ENCODE measurements at regions not wholly inside any gene's neighbourhood (a gene's known extent, or its start where the extent isn't known, plus 50 kb on each side); places are given as distances from the start of the nearest gene placed in this dataset.
"Not testable (repeated sequence)": the region's sequence is repeated elsewhere in the genome, so short reads cannot be mapped to it uniquely, and the experiment has no call there.

DNA sequence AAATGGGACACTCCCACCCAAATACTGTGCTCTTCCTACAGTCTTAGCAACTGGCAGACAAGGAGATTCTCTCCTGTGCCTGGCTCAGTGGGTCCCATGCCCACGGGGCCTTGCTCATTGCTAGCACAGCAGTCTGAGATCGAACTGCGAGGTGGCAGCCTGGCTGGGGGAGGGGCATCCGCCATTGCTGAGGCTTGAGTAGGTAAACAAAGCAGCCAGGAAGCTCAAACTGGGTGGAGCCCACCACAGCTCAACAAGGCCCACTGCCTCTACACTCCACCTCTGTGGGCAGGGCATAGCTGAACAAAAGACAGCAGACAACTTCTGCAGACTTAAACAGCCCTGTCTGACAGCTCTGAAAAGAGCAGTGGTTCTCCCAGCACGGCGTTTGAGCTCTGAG is 174.8 kb downstream of the COL12A1 start:
- not testable (repeated sequence) for DNase-seq (ENCODE audit: low spot score); H3K4me3 ChIP-seq; H3K27ac ChIP-seq; ATAC-seq (ENCODE audit: insufficient number of reproducible peaks, low FRiP score, low read depth); H3K27me3 ChIP-seq (replicated peaks; ENCODE audit: insufficient read depth); H3K4me1 ChIP-seq (ENCODE audit: control insufficient read depth in 1 of 2, low read depth in 2 of 2); H3K36me3 ChIP-seq; H3K9me3 ChIP-seq

DNA sequence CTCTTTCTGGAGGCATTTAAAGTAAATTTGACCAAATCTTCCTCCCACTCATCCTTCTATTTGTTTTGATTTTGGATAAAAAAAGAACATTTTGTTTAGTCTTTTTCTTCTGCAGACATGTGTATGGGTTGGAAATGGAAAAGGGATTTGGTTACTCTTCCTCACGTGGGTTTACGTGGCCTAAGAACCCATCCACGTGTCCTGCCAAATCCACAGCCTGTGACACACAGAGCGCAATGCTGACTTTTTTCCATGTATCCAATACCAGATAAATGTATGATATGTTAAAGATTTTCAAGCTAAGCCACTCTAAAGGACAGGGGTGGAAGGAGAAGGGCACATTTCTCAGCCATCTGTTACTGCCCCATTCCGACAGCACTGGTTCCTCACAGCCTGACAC is 176.5 kb downstream of the COL12A1 start:
- Histone ChIP-seq H3K27me3 (replicated peaks; ENCODE audit: insufficient read depth) (no peaks in the 10 kb centered on the region), H3K27ac (no peak overlapping the region), H3K4me3 (no peak overlapping the region), H3K4me1 (ENCODE audit: control insufficient read depth in 1 of 2, low read depth in 2 of 2) (peaks cover 0 to 4% of the 10 kb centered on the region in 2 donors), H3K36me3 (no peaks in the 10 kb centered on the region), H3K9me3 (no peaks in the 10 kb centered on the region)
- ATAC-seq (ENCODE audit: insufficient number of reproducible peaks, low FRiP score, low read depth) (no peak), DNase-seq (ENCODE audit: low spot score) (no peak)
- TF ChIP-seq, protein P1, sequence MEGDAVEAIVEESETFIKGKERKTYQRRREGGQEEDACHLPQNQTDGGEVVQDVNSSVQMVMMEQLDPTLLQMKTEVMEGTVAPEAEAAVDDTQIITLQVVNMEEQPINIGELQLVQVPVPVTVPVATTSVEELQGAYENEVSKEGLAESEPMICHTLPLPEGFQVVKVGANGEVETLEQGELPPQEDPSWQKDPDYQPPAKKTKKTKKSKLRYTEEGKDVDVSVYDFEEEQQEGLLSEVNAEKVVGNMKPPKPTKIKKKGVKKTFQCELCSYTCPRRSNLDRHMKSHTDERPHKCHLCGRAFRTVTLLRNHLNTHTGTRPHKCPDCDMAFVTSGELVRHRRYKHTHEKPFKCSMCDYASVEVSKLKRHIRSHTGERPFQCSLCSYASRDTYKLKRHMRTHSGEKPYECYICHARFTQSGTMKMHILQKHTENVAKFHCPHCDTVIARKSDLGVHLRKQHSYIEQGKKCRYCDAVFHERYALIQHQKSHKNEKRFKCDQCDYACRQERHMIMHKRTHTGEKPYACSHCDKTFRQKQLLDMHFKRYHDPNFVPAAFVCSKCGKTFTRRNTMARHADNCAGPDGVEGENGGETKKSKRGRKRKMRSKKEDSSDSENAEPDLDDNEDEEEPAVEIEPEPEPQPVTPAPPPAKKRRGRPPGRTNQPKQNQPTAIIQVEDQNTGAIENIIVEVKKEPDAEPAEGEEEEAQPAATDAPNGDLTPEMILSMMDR (IDR thresholded peaks at IDR 0.05) = no peak

DNA sequence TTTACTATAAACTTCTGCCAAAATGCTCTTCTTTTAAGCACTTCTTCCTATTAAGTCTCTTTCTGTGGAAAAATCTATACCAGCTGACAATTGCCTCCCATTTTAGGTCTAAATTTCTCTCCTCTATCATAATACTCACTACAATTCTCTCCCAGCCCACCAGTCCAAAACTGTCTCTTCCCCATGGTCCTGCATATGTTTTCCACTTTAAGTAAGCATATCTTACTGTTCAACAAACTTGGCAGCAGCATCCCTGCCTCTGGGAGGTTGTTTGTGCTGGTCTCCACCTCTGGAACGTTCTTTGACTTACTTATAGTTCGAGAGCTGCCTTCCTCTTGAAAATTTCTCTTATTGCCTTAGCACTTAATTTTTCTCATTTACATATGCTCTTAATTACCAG is 180.5 kb downstream of the COL12A1 start:
- Histone ChIP-seq H3K27ac (no peak overlapping the region), H3K9me3 (no peaks in the 10 kb centered on the region), H3K36me3 (no peaks in the 10 kb centered on the region), H3K4me3 (no peak overlapping the region), H3K27me3 (replicated peaks; ENCODE audit: insufficient read depth) (no peaks in the 10 kb centered on the region), H3K4me1 (ENCODE audit: control insufficient read depth in 1 of 2, low read depth in 2 of 2) (peaks cover 0 to 4% of the 10 kb centered on the region in 2 donors)
- TF ChIP-seq, protein P1 (IDR thresholded peaks at IDR 0.05) = no peak
- DNase-seq (ENCODE audit: low spot score) (no peak), ATAC-seq (ENCODE audit: insufficient number of reproducible peaks, low FRiP score, low read depth) (no peak)

DNA sequence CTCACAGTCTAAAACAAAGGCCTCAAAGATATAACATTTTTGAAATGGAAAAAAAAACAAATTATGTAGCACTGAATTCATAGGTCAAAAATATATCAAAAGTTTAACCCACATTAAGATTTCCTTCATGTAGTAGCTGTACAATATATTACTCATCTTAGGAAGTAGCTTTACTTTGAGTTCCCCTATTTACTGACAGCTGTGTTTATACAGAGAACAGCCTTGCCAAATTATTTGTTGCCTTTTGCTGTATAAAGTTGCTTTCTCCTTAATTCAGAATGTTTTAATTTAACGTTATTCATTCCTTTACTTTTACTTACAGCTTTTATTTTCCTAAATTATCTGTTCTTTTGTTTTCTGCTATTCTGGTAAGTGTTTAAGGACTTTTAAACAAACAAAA is 181.0 kb downstream of the COL12A1 start:
- H3K9me3 ChIP-seq = no peaks in the 10 kb centered on the region
- ATAC-seq (ENCODE audit: insufficient number of reproducible peaks, low FRiP score, low read depth) = no peak
- H3K27me3 ChIP-seq (replicated peaks; ENCODE audit: insufficient read depth) = no peaks in the 10 kb centered on the region
- H3K4me1 ChIP-seq (ENCODE audit: control insufficient read depth in 1 of 2, low read depth in 2 of 2) = peaks cover 0 to 4% of the 10 kb centered on the region in 2 donors
- H3K4me3 ChIP-seq = no peak overlapping the region
- TF ChIP-seq, protein P1 (IDR thresholded peaks at IDR 0.05) = no peak
- no peak for DNase-seq (ENCODE audit: low spot score)
- no peak overlapping the region for H3K27ac ChIP-seq
- no peaks in the 10 kb centered on the region for H3K36me3 ChIP-seq

DNA sequence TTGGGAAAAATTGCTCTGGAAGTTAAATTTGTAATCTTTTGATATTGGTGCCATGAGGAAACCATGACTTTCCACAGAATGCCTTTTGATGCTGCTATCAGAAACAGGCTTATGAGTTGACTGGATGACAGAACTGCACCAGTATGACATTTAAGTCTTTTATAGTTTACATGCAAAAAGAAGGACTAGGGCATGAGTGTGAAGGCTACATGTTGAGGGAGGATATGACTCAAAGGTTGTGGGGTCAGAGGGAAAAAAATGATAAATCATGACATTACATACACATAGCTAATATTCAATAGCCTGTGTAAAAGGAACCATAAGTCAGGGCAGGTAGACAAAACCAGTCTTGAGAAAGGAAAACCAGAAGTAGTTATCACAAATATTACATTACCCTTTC is 182.2 kb downstream of the COL12A1 start:
- no peak for DNase-seq (ENCODE audit: low spot score)
- H3K27ac ChIP-seq = no peak overlapping the region
- H3K9me3 ChIP-seq = no peaks in the 10 kb centered on the region
- H3K4me3 ChIP-seq = no peak overlapping the region
- TF ChIP-seq, protein P1 (IDR thresholded peaks at IDR 0.05) = no peak
- H3K27me3 ChIP-seq (replicated peaks; ENCODE audit: insufficient read depth) = no peaks in the 10 kb centered on the region
- H3K4me1 ChIP-seq (ENCODE audit: control insufficient read depth in 1 of 2, low read depth in 2 of 2) = peaks cover 0 to 4% of the 10 kb centered on the region in 2 donors
- no peak for ATAC-seq (ENCODE audit: insufficient number of reproducible peaks, low FRiP score, low read depth)
- H3K36me3 ChIP-seq = no peaks in the 10 kb centered on the region

DNA sequence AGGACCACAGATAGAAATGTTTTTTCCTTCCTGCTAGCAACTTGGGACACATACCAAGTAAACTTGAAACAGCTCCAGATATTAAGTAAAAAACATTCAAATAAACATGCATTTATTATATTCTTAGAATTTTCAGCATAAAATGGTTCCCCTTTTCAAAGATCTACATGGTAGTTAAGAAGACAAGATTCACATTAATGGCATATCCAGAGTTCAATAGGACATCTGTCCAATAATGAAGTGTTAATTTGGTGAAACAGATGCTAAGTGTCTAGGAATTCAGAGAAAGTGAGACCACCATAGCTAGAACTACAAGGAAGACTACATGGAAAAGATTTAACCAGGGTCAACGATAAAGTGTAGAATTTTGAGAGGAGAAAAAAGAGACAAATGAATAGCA is 184.9 kb downstream of the COL12A1 start:
- no peak for DNase-seq (ENCODE audit: low spot score)
- H3K36me3 ChIP-seq = no peaks in the 10 kb centered on the region
- no peak overlapping the region for H3K27ac ChIP-seq
- H3K27me3 ChIP-seq (replicated peaks; ENCODE audit: insufficient read depth) = no peaks in the 10 kb centered on the region
- TF ChIP-seq, protein P1 (IDR thresholded peaks at IDR 0.05) = no peak
- H3K4me3 ChIP-seq = no peak overlapping the region
- H3K4me1 ChIP-seq (ENCODE audit: control insufficient read depth in 1 of 2, low read depth in 2 of 2) = peaks cover 0 to 4% of the 10 kb centered on the region in 2 donors
- H3K9me3 ChIP-seq = no peaks in the 10 kb centered on the region
- ATAC-seq (ENCODE audit: insufficient number of reproducible peaks, low FRiP score, low read depth) = no peak

Measured in thoracic aorta (tissue), 2 donors.